GM20000 (cell line): ENCODE measurements at regions not wholly inside any gene's neighbourhood (a gene's known extent, or its start where the extent isn't known, plus 50 kb on each side); places are given as distances from the start of the nearest gene placed in this dataset.

ENCODE experiments used
- DNase-seq: peaks from one replicate; pipeline ENCODE4 v3.0.0; 2012; ENCODE audit warnings: low spot score
- CTCF ChIP-seq: IDR thresholded peaks from 2 replicates; pipeline ENCODE4 v1.5.1; 2012; ENCODE audit warnings: mild to moderate bottlenecking, control low read depth; ENCODE audit errors: extremely low read depth, missing control alignments

- no peak for TF ChIP-seq CTCF
- no peak for DNase-seq
Observed at GRCh38 chr7:47654672-47655298, 72.9 kb upstream of the TNS3 start.

- no peak for TF ChIP-seq CTCF
- DNase-seq = no peak
Observed at GRCh38 chr7:47653550-47654411, 71.9 kb upstream of the TNS3 start.

GRCh38 chr7:47652591-47652990, 70.7 kb upstream of the TNS3 start:
- DNase-seq = no peak
- TF ChIP-seq CTCF = no peak

- no peak for DNase-seq
Observed at GRCh38 chr7:47651355-47652317, 69.7 kb upstream of the TNS3 start.

GRCh38 chr7:47649919-47650318, 68.0 kb upstream of the TNS3 start:
- TF ChIP-seq CTCF = no peak

More at GRCh38 chr7:47651355-47652317, 69.7 kb upstream of the TNS3 start:
- no peak for TF ChIP-seq CTCF

GRCh38 chr7:47648275-47648925, 66.5 kb upstream of the TNS3 start:
- no peak for DNase-seq
- TF ChIP-seq CTCF = no peak

More at GRCh38 chr7:47649919-47650318, 68.0 kb upstream of the TNS3 start:
- no peak for DNase-seq
